H1 (cell line): ENCODE measurements at regions not wholly inside any gene's neighbourhood (a gene's known extent, or its start where the extent isn't known, plus 50 kb on each side); places are given as distances from the start of the nearest gene placed in this dataset.

ENCODE experiments used
- CTCF ChIA-PET: fragments of 300-600 bp; sonication (Branson Sonifier 250); formaldehyde crosslinking; loops from one replicate; lab custom pipeline; 2021; ENCODE audit not compliant: partially characterized antibody; lab: Charles Lee
- POLR2A ChIA-PET: fragments of 300-600 bp; sonication (Branson Sonifier 250); formaldehyde crosslinking; loops from one replicate; lab custom pipeline; 2021; ENCODE audit warnings: inconsistent platforms; ENCODE audit not compliant: partially characterized antibody; lab: Charles Lee
- DNase-seq, 2 experiments: peaks; one replicate each; pipeline versions ENCODE4 v3.0.0 to v3.0.0-alpha.2; 2010 to 2022; ENCODE audit warnings: low spot score in 2 of 2, low read depth in 1 of 2, mixed read lengths in 1 of 2
- FAIRE-seq: peaks from 2 replicates; lab custom pipeline; 2011; peaks lifted over from hg19 to GRCh38; lab: Jason Lieb, UNC
- H2AFZ ChIP-seq: 2 replicates; pipeline ENCODE4 v1.8.1; 2012; ENCODE audit warnings: low read length, inconsistent platforms
- H2AK5ac ChIP-seq: 2 replicates; pipeline ENCODE4 v1.6.1; 2013; ENCODE audit warnings: low read depth, low read length
- H2BK120ac ChIP-seq: replicated peaks from 2 replicates; pipeline ENCODE3; 2013; ENCODE audit warnings: low read depth, low read length, inconsistent platforms
- H2BK12ac ChIP-seq: 2 replicates; pipeline ENCODE4 v1.6.1; 2013; ENCODE audit warnings: low read depth, low read length
- H2BK15ac ChIP-seq: 2 replicates; pipeline ENCODE4 v1.6.1; 2013; ENCODE audit warnings: low read length
- H2BK20ac ChIP-seq: 2 replicates; pipeline ENCODE4 v1.6.1; 2013; ENCODE audit warnings: low read length
- H2BK5ac ChIP-seq: 2 replicates; pipeline ENCODE4 v1.6.1; 2013; ENCODE audit warnings: low read depth, low read length
- H3K14ac ChIP-seq: 2 replicates; pipeline ENCODE4 v1.6.1; 2013; ENCODE audit warnings: inconsistent platforms; ENCODE audit not compliant: insufficient read length
- H3K18ac ChIP-seq: 2 replicates; pipeline ENCODE4 v1.6.1; 2013; ENCODE audit warnings: low read length; ENCODE audit errors: extremely low read depth
- H3K23ac ChIP-seq: 2 replicates; pipeline ENCODE4 v1.6.1; 2013; ENCODE audit warnings: inconsistent platforms; ENCODE audit not compliant: insufficient read length
- H3K23me2 ChIP-seq: 2 replicates; pipeline ENCODE4 v1.6.1; 2013; ENCODE audit warnings: low read depth, low read length
- H3K27ac ChIP-seq: 2 replicates; pipeline ENCODE4 v1.6.1; 2011; ENCODE audit warnings: low read depth, low read length, inconsistent platforms
- H3K27me3 ChIP-seq, 4 experiments: replicated peaks in 1 of 4; 1 replicate in 1 of 4; 2 replicates in 3 of 4; pipeline versions ENCODE4 v1.6.1 to v1.8.1; 2011 to 2013; ENCODE audit warnings: low read length in 3 of 4, mild to moderate bottlenecking in 3 of 4, inconsistent platforms in 2 of 4, mixed read lengths in 2 of 4, moderate library complexity in 1 of 4; ENCODE audit not compliant: control insufficient read depth in 3 of 4, insufficient read depth in 3 of 4; ENCODE audit errors: extremely low read depth in 1 of 4
- H3K36me3 ChIP-seq, 4 experiments: 2 replicates each; pipeline versions ENCODE4 v1.6.1 to v1.8.1; 2011 to 2013; ENCODE audit warnings: mild to moderate bottlenecking in 4 of 4, low read length in 3 of 4, moderate library complexity in 2 of 4, control low read depth in 1 of 4, inconsistent platforms in 1 of 4; ENCODE audit not compliant: insufficient read depth in 4 of 4, control insufficient read depth in 2 of 4
- H3K4ac ChIP-seq: replicated peaks from 2 replicates; pipeline ENCODE3; 2013; ENCODE audit warnings: low read length, low read depth, mixed read lengths, inconsistent platforms; ENCODE audit not compliant: insufficient read length
- H3K4me1 ChIP-seq, 4 experiments: replicated peaks in 1 of 4; 1 replicate in 1 of 4; 2 replicates in 3 of 4; pipeline versions ENCODE4 v1.6.1 to v1.8.1; 2011 to 2013; ENCODE audit warnings: low read length in 3 of 4, inconsistent platforms in 2 of 4, mixed read lengths in 1 of 4; ENCODE audit not compliant: insufficient read depth in 4 of 4, control insufficient read depth in 3 of 4
- H3K4me2 ChIP-seq, 2 experiments: 2 replicates each; pipeline versions ENCODE4 v1.6.1 to v1.8.1; 2011 to 2013; ENCODE audit warnings: low read depth in 2 of 2, low read length in 2 of 2, control low read depth in 1 of 2, inconsistent platforms in 1 of 2, mild to moderate bottlenecking in 1 of 2; ENCODE audit not compliant: insufficient read depth in 1 of 2
- H3K4me3 ChIP-seq, 4 experiments: fragments of 200-600, 300-600 bp in 1 of 4; sonication (generic), shearing (Covaris generic), sonication (Bioruptor Twin) in 1 of 4; 2 replicates each; pipeline versions ENCODE4 v1.5.1 to v1.8.1; 2011 to 2016; ENCODE audit warnings: low read length in 4 of 4, low read depth in 3 of 4, control low read depth in 2 of 4, inconsistent platforms in 2 of 4, mild to moderate bottlenecking in 2 of 4, mixed read lengths in 1 of 4, moderate library complexity in 1 of 4; ENCODE audit not compliant: insufficient read depth in 2 of 4; ENCODE audit errors: extremely low read depth in 1 of 4
- H3K56ac ChIP-seq: replicated peaks from 2 replicates; pipeline ENCODE3; 2013; ENCODE audit warnings: low read depth, mild to moderate bottlenecking, mixed read lengths, low read length, inconsistent platforms; ENCODE audit not compliant: insufficient read length
- H3K79me1 ChIP-seq: 2 replicates; pipeline ENCODE4 v1.6.1; 2013; ENCODE audit warnings: low read depth, low read length, control low read depth
- H3K79me2 ChIP-seq, 2 experiments: 2 replicates each; pipeline versions ENCODE4 v1.6.1 to v1.8.1; 2012 to 2013; ENCODE audit warnings: low read length in 2 of 2, mild to moderate bottlenecking in 2 of 2, inconsistent platforms in 1 of 2; ENCODE audit not compliant: insufficient read depth in 2 of 2, control insufficient read depth in 1 of 2
- H3K9ac ChIP-seq, 4 experiments: replicated peaks in 1 of 4; 1 replicate in 1 of 4; 2 replicates in 3 of 4; pipeline versions ENCODE4 v1.6.1 to v1.8.1; 2011 to 2013; ENCODE audit warnings: low read depth in 3 of 4, low read length in 3 of 4, control low read depth in 2 of 4, mild to moderate bottlenecking in 2 of 4, moderate library complexity in 2 of 4, inconsistent platforms in 1 of 4; ENCODE audit errors: extremely low read depth in 1 of 4
- H3K9me3 ChIP-seq, 2 experiments: 2 replicates each; pipeline versions ENCODE4 v1.6.1 to v1.8.1; 2012 to 2013; ENCODE audit warnings: mild to moderate bottlenecking in 2 of 2, moderate library complexity in 2 of 2, control low read depth in 1 of 2, inconsistent platforms in 1 of 2, low read depth in 1 of 2, low read length in 1 of 2, mixed read lengths in 1 of 2; ENCODE audit not compliant: insufficient read depth in 2 of 2
- H4K20me1 ChIP-seq, 2 experiments: replicated peaks in 1 of 2; 2 replicates each; pipeline versions ENCODE3 to v1.8.1; 2011 to 2013; ENCODE audit warnings: inconsistent platforms in 2 of 2, low read length in 2 of 2, mild to moderate bottlenecking in 1 of 2; ENCODE audit not compliant: insufficient read depth in 2 of 2, control insufficient read depth in 1 of 2
- H4K5ac ChIP-seq: 2 replicates; pipeline ENCODE4 v1.6.1; 2013; ENCODE audit warnings: low read length, low read depth, mixed read lengths, inconsistent platforms; ENCODE audit not compliant: insufficient read length
- H4K8ac ChIP-seq: 2 replicates; pipeline ENCODE4 v1.8.0; 2013; ENCODE audit warnings: mild to moderate bottlenecking, moderate library complexity, low read length, inconsistent platforms; ENCODE audit not compliant: insufficient read depth; ENCODE audit errors: extremely low read depth
- H4K91ac ChIP-seq: replicated peaks from 2 replicates; pipeline ENCODE3; 2013; ENCODE audit warnings: low read length, mixed read lengths, inconsistent platforms; ENCODE audit not compliant: insufficient read length
- CREB1 ChIP-seq: IDR thresholded peaks from 2 replicates; pipeline ENCODE4 v1.6.1; 2012; ENCODE audit warnings: inconsistent platforms
- JUND ChIP-seq: IDR thresholded peaks from 2 replicates; pipeline ENCODE4 v1.6.1; 2011; ENCODE audit warnings: mild to moderate bottlenecking, improper control_type of control experiment, low read length
- POLR2A ChIP-seq, 2 experiments: IDR thresholded peaks; 1 replicate in 1 of 2; 2 replicates in 1 of 2; pipeline ENCODE4 v1.6.1; 2011; ENCODE audit warnings: low read depth in 2 of 2, low read length in 2 of 2, mild to moderate bottlenecking in 2 of 2; ENCODE audit errors: control extremely low read depth in 1 of 2
- RBBP5 ChIP-seq: IDR thresholded peaks from 2 replicates; pipeline ENCODE4 v1.7.1; 2012; ENCODE audit warnings: low read depth, mild to moderate bottlenecking, inconsistent platforms, low read length, moderate library complexity, borderline replicate concordance
- SAP30 ChIP-seq: fragments of 300-600 bp; sonication (generic); IDR thresholded peaks from 2 replicates; pipeline ENCODE4 v1.7.1; 2012; ENCODE audit warnings: low read length, moderate library complexity, mild to moderate bottlenecking, inconsistent platforms; ENCODE audit not compliant: insufficient read depth, insufficient replicate concordance
- TAF7 ChIP-seq: optimal IDR thresholded peaks from 2 replicates; pipeline ENCODE3; 2011; ENCODE audit warnings: low read depth, mild to moderate bottlenecking, inconsistent platforms, low read length, moderate library complexity, borderline replicate concordance
- WGBS, 2 experiments: shearing (Covaris generic) in 1 of 2; methylation state at CpG; one replicate each; pipeline versions ENCODE4 v1.1.6 to v1.1.7; 2013 to 2015; ENCODE audit warnings: low lambda C conversion rate in 2 of 2, mixed read lengths in 2 of 2, inconsistent platforms in 1 of 2, low coverage in 1 of 2, missing lambda C conversion rate in 1 of 2; ENCODE audit not compliant: insufficient replicate concordance in 2 of 2, insufficient coverage in 1 of 2, insufficient read length in 1 of 2; ENCODE audit errors: extremely low coverage in 1 of 2, missing lambda C conversion rate in 1 of 2; 5-methylcytosine and 5-hydroxymethylcytosine counted together

GRCh38 chr4:189143263-189143952 is 797.3 kb upstream of the FRG1 start:
- Histone ChIP-seq H3K27ac (no peak overlapping the region), H2BK20ac (no peak overlapping the region), H2BK12ac (no peak overlapping the region), H3K14ac (no peak overlapping the region), H3K27me3 (no peaks in the 10 kb centered on the region), H3K9ac (no peak overlapping the region), H4K91ac (no peak overlapping the region), H3K36me3 (no peaks in the 10 kb centered on the region), H3K56ac (no peak overlapping the region), H2BK120ac (peak overlapping the region; percentile 72), H4K20me1 (no peaks in the 10 kb centered on the region), H4K5ac (no peak overlapping the region), H3K9me3 (no peaks in the 10 kb centered on the region), H2BK5ac (no peak overlapping the region), H4K8ac (no peak overlapping the region), H2AFZ (no peak overlapping the region), H3K4me1 (no peaks in the 10 kb centered on the region), H2BK15ac (no peak overlapping the region), H3K4me2 (no peak overlapping the region), H2AK5ac (no peak overlapping the region), H3K4ac (no peak overlapping the region), H3K79me1 (no peaks in the 10 kb centered on the region), H3K18ac (no peak overlapping the region), H3K4me3 (no peak overlapping the region), H3K79me2 (no peaks in the 10 kb centered on the region), H3K23me2 (no peaks in the 10 kb centered on the region), H3K23ac (no peak overlapping the region)
- FAIRE-seq (no peak), DNase-seq (no peak)
- ChIA-PET POLR2A (no interaction called here), CTCF (interaction anchor here (0.6 to 0.8 kb wide), 2 partner anchors 36 to 53 kb away, joined by 3 read pairs; no protein-coding TSS in a partner anchor)
- WGBS, 2 experiments, result 89% methylated on average over 6 of the region's 6 CpGs; no CpG with 5 or more reads in 1 of the 2 experiments
- TF ChIP-seq POLR2A (IDR thresholded peaks at IDR 0.05; ENCODE audit: control extremely low read depth in 1 of 2, low read depth in 2 of 2, low read length in 2 of 2) (no peak), JUND (no peak), CREB1 (no peak), TAF7 (no peak), RBBP5 (no peak), SAP30 (no peak)
